ENCODE measurements at regions not wholly inside any gene's neighbourhood (a gene's known extent, or its start where the extent isn't known, plus 50 kb on each side); places are given as distances from the start of the nearest gene placed in this dataset.

DNA sequence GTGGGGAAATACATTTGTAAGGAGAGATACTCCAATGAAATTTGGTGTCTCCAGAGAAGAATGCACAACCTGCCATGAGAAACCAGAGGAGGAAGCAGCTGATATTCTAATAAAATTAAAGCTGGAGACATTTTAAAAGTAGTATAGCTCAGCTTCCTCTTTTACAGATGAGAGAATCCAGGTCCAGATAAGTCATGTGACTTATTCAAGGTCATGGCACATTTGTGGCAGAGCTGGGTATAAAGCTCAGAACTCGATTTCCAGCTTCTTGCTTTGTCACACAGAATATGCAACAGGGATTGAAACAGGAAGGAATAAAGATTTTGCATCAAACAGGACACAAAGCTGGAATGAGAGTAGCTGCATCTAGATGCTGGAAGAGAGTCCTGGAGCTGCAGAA, 174.8 kb downstream of the EMP1 start:
- no peak for TF ChIP-seq POLR2A (IDR thresholded peaks at IDR 0.05; ENCODE audit: borderline replicate concordance, extremely low read depth, insufficient read depth, insufficient read length)
- TF ChIP-seq ZNF274 (IDR thresholded peaks at IDR 0.05; ENCODE audit: low read depth, low read length), result no peak
- TF ChIP-seq POLR2AphosphoS5 (IDR thresholded peaks at IDR 0.05; ENCODE audit: low read depth, low read length), result no peak
- TF ChIP-seq EZH2 (IDR thresholded peaks at IDR 0.05), result no peak
- no peak for TF ChIP-seq SP1 (IDR thresholded peaks at IDR 0.05; ENCODE audit: low read depth)
- TF ChIP-seq, protein P1, sequence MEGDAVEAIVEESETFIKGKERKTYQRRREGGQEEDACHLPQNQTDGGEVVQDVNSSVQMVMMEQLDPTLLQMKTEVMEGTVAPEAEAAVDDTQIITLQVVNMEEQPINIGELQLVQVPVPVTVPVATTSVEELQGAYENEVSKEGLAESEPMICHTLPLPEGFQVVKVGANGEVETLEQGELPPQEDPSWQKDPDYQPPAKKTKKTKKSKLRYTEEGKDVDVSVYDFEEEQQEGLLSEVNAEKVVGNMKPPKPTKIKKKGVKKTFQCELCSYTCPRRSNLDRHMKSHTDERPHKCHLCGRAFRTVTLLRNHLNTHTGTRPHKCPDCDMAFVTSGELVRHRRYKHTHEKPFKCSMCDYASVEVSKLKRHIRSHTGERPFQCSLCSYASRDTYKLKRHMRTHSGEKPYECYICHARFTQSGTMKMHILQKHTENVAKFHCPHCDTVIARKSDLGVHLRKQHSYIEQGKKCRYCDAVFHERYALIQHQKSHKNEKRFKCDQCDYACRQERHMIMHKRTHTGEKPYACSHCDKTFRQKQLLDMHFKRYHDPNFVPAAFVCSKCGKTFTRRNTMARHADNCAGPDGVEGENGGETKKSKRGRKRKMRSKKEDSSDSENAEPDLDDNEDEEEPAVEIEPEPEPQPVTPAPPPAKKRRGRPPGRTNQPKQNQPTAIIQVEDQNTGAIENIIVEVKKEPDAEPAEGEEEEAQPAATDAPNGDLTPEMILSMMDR (IDR thresholded peaks at IDR 0.05 in 2 of 3, conservative IDR thresholded peaks at IDR 0.05 in 1 of 3; ENCODE audit: borderline replicate concordance in 1 of 3, insufficient read depth in 1 of 3, low read depth in 2 of 3, low read length in 2 of 3), result no peak

All from HCT116 (cell line).